ENCODE measurements at regions not wholly inside any gene's neighbourhood (a gene's known extent, or its start where the extent isn't known, plus 50 kb on each side); places are given as distances from the start of the nearest gene placed in this dataset.

DNA sequence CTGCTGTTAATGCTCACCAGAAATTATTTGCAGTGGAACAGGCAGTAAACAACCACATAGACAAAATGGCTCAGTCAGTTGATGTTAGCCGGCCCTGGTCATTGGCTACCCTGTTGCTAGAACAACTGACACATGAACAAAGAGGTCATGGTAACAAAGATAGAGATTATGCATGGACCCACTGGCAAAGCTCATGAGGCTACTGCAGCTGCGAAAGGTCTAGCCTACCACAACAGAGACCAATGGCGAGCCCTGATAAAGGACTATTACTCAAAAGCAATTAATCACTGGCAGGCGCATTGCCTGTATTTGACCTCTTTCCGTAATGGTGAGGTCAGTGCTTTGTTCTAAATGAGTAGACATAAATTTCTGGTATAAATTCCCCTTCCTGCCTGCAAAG, 474.2 kb downstream of the DSC3 start:
- Histone ChIP-seq H2BK5ac (ENCODE audit: low read depth, low read length, poor library complexity) (no peak overlapping the region), H3K18ac (ENCODE audit: low read length) (no peak overlapping the region), H3K14ac (ENCODE audit: low read length) (no peak overlapping the region), H2BK120ac (ENCODE audit: insufficient read depth, low read length, poor library complexity) (no peak overlapping the region), H3K27ac (ENCODE audit: low read depth, low read length) (no peak overlapping the region), H3K36me3 (ENCODE audit: control insufficient read depth in 1 of 2, insufficient read depth in 2 of 2, low read length in 2 of 2) (no peaks in the 10 kb centered on the region), H4K91ac (ENCODE audit: low read depth, low read length) (no peak overlapping the region), H3K79me2 (ENCODE audit: control insufficient read depth, insufficient read depth, low read length, poor library complexity) (no peaks in the 10 kb centered on the region), H3K79me1 (ENCODE audit: low read length) (no peaks in the 10 kb centered on the region), H3K27me3 (ENCODE audit: insufficient read depth, low read length) (no peaks in the 10 kb centered on the region), H4K12ac (ENCODE audit: low read depth, low read length) (no peak overlapping the region), H3K4me1 (ENCODE audit: control insufficient read depth in 1 of 2, insufficient read depth in 2 of 2, low read length in 2 of 2) (no peaks in the 10 kb centered on the region), H3K4me2 (ENCODE audit: low read length) (no peak overlapping the region), H3K4me3 (ENCODE audit: low read depth, low read length) (no peak overlapping the region), H2AFZ (ENCODE audit: insufficient read depth, low read length, poor library complexity) (no peak overlapping the region), H2AK5ac (ENCODE audit: low read length) (no peak overlapping the region), H3K4ac (ENCODE audit: low read depth, low read length) (no peak overlapping the region), H2BK12ac (ENCODE audit: low read length) (no peak overlapping the region), H3K23ac (ENCODE audit: low read length) (no peak overlapping the region), H3K9me3 (ENCODE audit: insufficient read depth, low read depth, low read length) (no peaks in the 10 kb centered on the region), H3K9ac (ENCODE audit: low read length) (no peak overlapping the region), H4K8ac (ENCODE audit: low read depth, low read length) (no peak overlapping the region)
- no peak for DNase-seq
- no CpG with 5 or more reads among the region's 5 CpGs for WGBS (ENCODE audit: extremely low coverage, insufficient coverage, insufficient read length)

- H2BK12ac ChIP-seq (ENCODE audit: low read length): no peak overlapping the region
- H3K79me1 ChIP-seq (ENCODE audit: low read length): no peaks in the 10 kb centered on the region
- no peak overlapping the region for H2AK5ac ChIP-seq (ENCODE audit: low read length)
- H3K4me1 ChIP-seq (ENCODE audit: control insufficient read depth in 1 of 2, insufficient read depth in 2 of 2, low read length in 2 of 2): no peaks in the 10 kb centered on the region
- no CpG with 5 or more reads among the region's 1 CpG for WGBS (ENCODE audit: extremely low coverage, insufficient coverage, insufficient read length)
- H3K27ac ChIP-seq (ENCODE audit: low read depth, low read length): no peak overlapping the region
- no peak overlapping the region for H3K18ac ChIP-seq (ENCODE audit: low read length)
- DNase-seq: no peak
- H3K23ac ChIP-seq (ENCODE audit: low read length): no peak overlapping the region
- H3K79me2 ChIP-seq (ENCODE audit: control insufficient read depth, insufficient read depth, low read length, poor library complexity): no peaks in the 10 kb centered on the region
- H3K4me2 ChIP-seq (ENCODE audit: low read length): no peak overlapping the region
- no peaks in the 10 kb centered on the region for H3K36me3 ChIP-seq (ENCODE audit: control insufficient read depth in 1 of 2, insufficient read depth in 2 of 2, low read length in 2 of 2)
- H2AFZ ChIP-seq (ENCODE audit: insufficient read depth, low read length, poor library complexity): no peak overlapping the region
- no peak overlapping the region for H4K91ac ChIP-seq (ENCODE audit: low read depth, low read length)
- H4K8ac ChIP-seq (ENCODE audit: low read depth, low read length): no peak overlapping the region
- H2BK120ac ChIP-seq (ENCODE audit: insufficient read depth, low read length, poor library complexity): no peak overlapping the region
- H3K4me3 ChIP-seq (ENCODE audit: low read depth, low read length): no peak overlapping the region
- no peaks in the 10 kb centered on the region for H3K27me3 ChIP-seq (ENCODE audit: insufficient read depth, low read length)
- H3K4ac ChIP-seq (ENCODE audit: low read depth, low read length): no peak overlapping the region
- H3K9me3 ChIP-seq (ENCODE audit: insufficient read depth, low read depth, low read length): no peaks in the 10 kb centered on the region
- H3K14ac ChIP-seq (ENCODE audit: low read length): no peak overlapping the region
- no peak overlapping the region for H2BK5ac ChIP-seq (ENCODE audit: low read depth, low read length, poor library complexity)
- H3K9ac ChIP-seq (ENCODE audit: low read length): no peak overlapping the region
- H4K12ac ChIP-seq (ENCODE audit: low read depth, low read length): no peak overlapping the region
Observed at GRCh38 chr18:30566877-30567276, 475.7 kb downstream of the DSC3 start.

DNA sequence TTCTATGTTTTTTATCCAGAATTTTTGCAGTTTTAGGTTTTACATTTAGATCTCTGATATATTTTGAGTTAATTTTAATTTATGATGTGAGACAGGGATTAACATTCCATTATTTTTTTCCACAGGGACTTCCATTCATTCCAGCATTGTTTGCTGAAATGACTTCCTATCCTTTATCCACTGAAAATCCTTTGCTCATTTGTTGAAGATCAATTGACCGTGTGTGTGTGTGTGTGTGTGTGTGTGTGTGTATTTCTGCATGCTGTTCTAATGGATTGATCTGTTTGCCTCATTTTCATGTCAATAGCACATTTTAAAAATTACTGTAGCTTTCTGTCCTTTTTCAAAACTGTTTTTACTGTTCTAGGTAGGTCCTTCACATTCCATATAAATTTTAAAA, 480.3 kb downstream of the DSC3 start:
- no peaks in the 10 kb centered on the region for H3K27me3 ChIP-seq (ENCODE audit: insufficient read depth, low read length)
- no peaks in the 10 kb centered on the region for H3K4me1 ChIP-seq (ENCODE audit: control insufficient read depth in 1 of 2, insufficient read depth in 2 of 2, low read length in 2 of 2)
- H3K27ac ChIP-seq (ENCODE audit: low read depth, low read length): no peak overlapping the region
- no peak overlapping the region for H4K12ac ChIP-seq (ENCODE audit: low read depth, low read length)
- H3K14ac ChIP-seq (ENCODE audit: low read length): no peak overlapping the region
- H2BK12ac ChIP-seq (ENCODE audit: low read length): no peak overlapping the region
- H3K4me3 ChIP-seq (ENCODE audit: low read depth, low read length): no peak overlapping the region
- H3K9me3 ChIP-seq (ENCODE audit: insufficient read depth, low read depth, low read length): no peaks in the 10 kb centered on the region
- H2AFZ ChIP-seq (ENCODE audit: insufficient read depth, low read length, poor library complexity): no peak overlapping the region
- H3K4ac ChIP-seq (ENCODE audit: low read depth, low read length): no peak overlapping the region
- no peak overlapping the region for H2BK120ac ChIP-seq (ENCODE audit: insufficient read depth, low read length, poor library complexity)
- no peak overlapping the region for H2AK5ac ChIP-seq (ENCODE audit: low read length)
- no peak overlapping the region for H3K23ac ChIP-seq (ENCODE audit: low read length)
- no peak overlapping the region for H2BK5ac ChIP-seq (ENCODE audit: low read depth, low read length, poor library complexity)
- no peaks in the 10 kb centered on the region for H3K36me3 ChIP-seq (ENCODE audit: control insufficient read depth in 1 of 2, insufficient read depth in 2 of 2, low read length in 2 of 2)
- no peaks in the 10 kb centered on the region for H3K79me1 ChIP-seq (ENCODE audit: low read length)
- no peak overlapping the region for H3K4me2 ChIP-seq (ENCODE audit: low read length)
- DNase-seq: no peak
- no CpG with 5 or more reads among the region's 1 CpG for WGBS (ENCODE audit: extremely low coverage, insufficient coverage, insufficient read length)
- no peak overlapping the region for H3K18ac ChIP-seq (ENCODE audit: low read length)
- H3K9ac ChIP-seq (ENCODE audit: low read length): no peak overlapping the region
- H3K79me2 ChIP-seq (ENCODE audit: control insufficient read depth, insufficient read depth, low read length, poor library complexity): no peaks in the 10 kb centered on the region
- H4K91ac ChIP-seq (ENCODE audit: low read depth, low read length): no peak overlapping the region
- no peak overlapping the region for H4K8ac ChIP-seq (ENCODE audit: low read depth, low read length)

DNA sequence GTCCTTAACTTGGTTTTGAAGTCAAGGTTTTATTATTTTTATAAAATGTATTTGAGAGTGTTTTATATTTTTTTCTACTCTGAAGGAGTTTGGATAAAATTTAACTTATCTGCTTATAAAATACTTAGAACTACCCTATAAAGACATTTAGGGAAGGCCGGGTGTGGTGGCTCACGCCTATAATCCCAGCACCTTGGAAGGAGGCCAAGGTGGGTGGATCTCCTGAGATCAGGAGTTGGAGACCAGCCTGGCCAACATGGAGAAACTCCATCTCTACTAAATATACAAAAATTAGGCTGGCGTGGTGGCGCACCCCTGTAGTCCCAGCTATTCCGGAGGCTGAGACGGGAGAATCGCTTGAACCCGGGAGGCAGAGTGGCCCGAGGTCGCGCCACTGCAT, 486.4 kb downstream of the DSC3 start:
- H3K4me2 ChIP-seq (ENCODE audit: low read length): no peak overlapping the region
- no CpG with 5 or more reads among the region's 11 CpGs for WGBS (ENCODE audit: extremely low coverage, insufficient coverage, insufficient read length)

More for the DNA sequence above, 486.4 kb downstream of the DSC3 start:
- no peak overlapping the region for H4K12ac ChIP-seq (ENCODE audit: low read depth, low read length)
- H3K4me3 ChIP-seq (ENCODE audit: low read depth, low read length): no peak overlapping the region
- H2BK5ac ChIP-seq (ENCODE audit: low read depth, low read length, poor library complexity): no peak overlapping the region
- DNase-seq: no peak
- no peaks in the 10 kb centered on the region for H3K79me2 ChIP-seq (ENCODE audit: control insufficient read depth, insufficient read depth, low read length, poor library complexity)
- H3K4me1 ChIP-seq (ENCODE audit: control insufficient read depth in 1 of 2, insufficient read depth in 2 of 2, low read length in 2 of 2): no peaks in the 10 kb centered on the region
- no peak overlapping the region for H2AK5ac ChIP-seq (ENCODE audit: low read length)
- H3K4ac ChIP-seq (ENCODE audit: low read depth, low read length): no peak overlapping the region
- no peaks in the 10 kb centered on the region for H3K27me3 ChIP-seq (ENCODE audit: insufficient read depth, low read length)
- no peaks in the 10 kb centered on the region for H3K36me3 ChIP-seq (ENCODE audit: control insufficient read depth in 1 of 2, insufficient read depth in 2 of 2, low read length in 2 of 2)
- no peak overlapping the region for H3K23ac ChIP-seq (ENCODE audit: low read length)
- H3K14ac ChIP-seq (ENCODE audit: low read length): no peak overlapping the region
- no peak overlapping the region for H4K91ac ChIP-seq (ENCODE audit: low read depth, low read length)
- no peaks in the 10 kb centered on the region for H3K9me3 ChIP-seq (ENCODE audit: insufficient read depth, low read depth, low read length)
- H3K9ac ChIP-seq (ENCODE audit: low read length): no peak overlapping the region
- no peaks in the 10 kb centered on the region for H3K79me1 ChIP-seq (ENCODE audit: low read length)
- H2AFZ ChIP-seq (ENCODE audit: insufficient read depth, low read length, poor library complexity): no peak overlapping the region
- no peak overlapping the region for H4K8ac ChIP-seq (ENCODE audit: low read depth, low read length)
- H2BK12ac ChIP-seq (ENCODE audit: low read length): no peak overlapping the region
- no peak overlapping the region for H3K27ac ChIP-seq (ENCODE audit: low read depth, low read length)
- no peak overlapping the region for H2BK120ac ChIP-seq (ENCODE audit: insufficient read depth, low read length, poor library complexity)
- H3K18ac ChIP-seq (ENCODE audit: low read length): no peak overlapping the region
